Panc1 (cell line): ENCODE measurements at regions not wholly inside any gene's neighbourhood (a gene's known extent, or its start where the extent isn't known, plus 50 kb on each side); places are given as distances from the start of the nearest gene placed in this dataset.

Experiments
- ATAC-seq: fragments of 200-7000 bp; cut with Tn5 transposase; 2 replicates; pipeline ENCODE4 v1.9.1; 2020; ENCODE audit warnings: mild to moderate bottlenecking, moderate library complexity
- BruUV-seq: library from RNA; stranded (reverse); fragments of 400-500 nt; replicated peaks from 2 replicates; lab custom pipeline; 2021; lab: Mats Ljungman, UMichigan
- CTCF ChIA-PET: fragments of 300-600 bp; sonication (Branson Sonifier 250); formaldehyde crosslinking; loops from one replicate; lab custom pipeline; 2022; ENCODE audit warnings: antibody characterized with exemption; lab: Charles Lee
- POLR2A ChIA-PET: fragments of 300-600 bp; sonication (Branson Sonifier 250); formaldehyde crosslinking; loops from one replicate; lab custom pipeline; 2022; ENCODE audit warnings: antibody characterized with exemption; lab: Charles Lee
- DNase-seq: peaks from one replicate; pipeline ENCODE4 v3.0.0-alpha.2; 2010; ENCODE audit warnings: low read depth, low spot score
- H3K27ac ChIP-seq: 2 replicates; pipeline ENCODE4 v1.5.1; 2011; ENCODE audit warnings: mild to moderate bottlenecking, low read length, inconsistent platforms
- H3K27me3 ChIP-seq: fragments of 200-500 bp; sonication (Bioruptor generic); 2 replicates; pipeline ENCODE4 v1.6.0; 2014; ENCODE audit warnings: low read length, inconsistent platforms; ENCODE audit not compliant: control insufficient read depth, insufficient read depth
- H3K36me3 ChIP-seq: fragments of 200-500 bp; sonication (Bioruptor generic); 2 replicates; pipeline ENCODE4 v1.5.1; 2014; ENCODE audit warnings: inconsistent platforms, mild to moderate bottlenecking, low read length, moderate library complexity; ENCODE audit not compliant: control insufficient read depth, insufficient read depth
- H3K4me1 ChIP-seq: 2 replicates; pipeline ENCODE4 v1.5.1; 2011; ENCODE audit warnings: inconsistent platforms, mild to moderate bottlenecking, low read length, moderate library complexity; ENCODE audit not compliant: control insufficient read depth, insufficient read depth
- H3K4me3 ChIP-seq, 2 experiments: 2 replicates each; pipeline ENCODE4 v1.5.1; 2011 to 2012; ENCODE audit warnings: low read depth in 2 of 2, low read length in 2 of 2, mild to moderate bottlenecking in 2 of 2, inconsistent platforms in 1 of 2, moderate library complexity in 1 of 2
- H3K9me3 ChIP-seq: fragments of 200-500 bp; sonication (Bioruptor generic); 2 replicates; pipeline ENCODE4 v1.5.1; 2014; ENCODE audit warnings: low read depth, mild to moderate bottlenecking, inconsistent platforms, low read length, moderate library complexity; ENCODE audit not compliant: control insufficient read depth, insufficient read depth
- POLR2AphosphoS5 ChIP-seq: IDR thresholded peaks from 2 replicates; pipeline ENCODE4 v1.6.1; 2012; ENCODE audit warnings: mild to moderate bottlenecking, low read depth, low read length, moderate library complexity
- SIN3A ChIP-seq: IDR thresholded peaks from 2 replicates; pipeline ENCODE4 v1.6.1; 2012; ENCODE audit warnings: low read depth, mild to moderate bottlenecking, low read length, moderate library complexity, borderline replicate concordance; ENCODE audit not compliant: insufficient read depth
- TCF7L2 ChIP-seq: IDR thresholded peaks from 2 replicates; pipeline ENCODE4 v1.6.1; 2011; ENCODE audit warnings: mild to moderate bottlenecking, low read depth, low read length, inconsistent platforms
- in situ Hi-C: cut with HindIII; loops from 2 replicates; pipeline ENCODE4 v1.10.0; 2016; ENCODE audit warnings: low sequenced_read_pairs, low pct_unique_long_range_greater_than_20kb
- intact Hi-C: fragments of 100-400 bp; cut with micrococcal nuclease; formaldehyde crosslinking; loops from one replicate; pipeline ENCODE4 v1.10.0; 2022; ENCODE audit not compliant: unreplicated experiment
- TF ChIP-seq, protein P1 (sequence below), 2 experiments: IDR thresholded peaks; 2 replicates each; pipeline ENCODE4 v1.6.1; 2011 to 2012; ENCODE audit warnings: low read depth in 2 of 2, control low read depth in 1 of 2, low read length in 1 of 2, mild to moderate bottlenecking in 1 of 2, moderate library complexity in 1 of 2; ENCODE audit not compliant: insufficient read depth in 1 of 2
- TF ChIP-seq, protein P2 (sequence below): fragments of 450-650 bp; IDR thresholded peaks from 2 replicates; pipeline ENCODE4 v1.5.1; 2017; ENCODE audit warnings: mild to moderate bottlenecking

DNA sequence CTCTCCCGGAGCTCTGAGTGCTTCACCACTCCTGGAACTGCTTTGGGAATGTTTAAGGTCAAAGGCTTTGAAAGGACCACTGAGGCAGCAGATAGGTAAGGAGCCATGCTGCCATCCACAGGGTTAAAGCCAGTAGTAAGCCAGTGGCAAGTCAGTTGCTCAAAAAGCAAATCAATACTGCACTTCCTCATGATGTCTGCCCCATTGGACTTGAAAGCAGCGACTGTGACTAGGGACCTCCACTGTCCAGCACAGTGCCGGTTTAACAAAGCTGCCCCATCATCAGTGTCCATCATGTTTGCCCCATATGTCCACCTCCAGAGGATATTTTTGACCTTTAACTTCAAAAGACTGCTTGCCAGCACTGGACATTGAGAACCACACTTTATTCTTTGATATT lies 49.9 kb upstream of the FGF13 start:
- H3K4me3 ChIP-seq: no peak overlapping the region
- TF ChIP-seq SIN3A (no peak), POLR2AphosphoS5 (no peak), TCF7L2 (no peak)
- TF ChIP-seq, protein P1, sequence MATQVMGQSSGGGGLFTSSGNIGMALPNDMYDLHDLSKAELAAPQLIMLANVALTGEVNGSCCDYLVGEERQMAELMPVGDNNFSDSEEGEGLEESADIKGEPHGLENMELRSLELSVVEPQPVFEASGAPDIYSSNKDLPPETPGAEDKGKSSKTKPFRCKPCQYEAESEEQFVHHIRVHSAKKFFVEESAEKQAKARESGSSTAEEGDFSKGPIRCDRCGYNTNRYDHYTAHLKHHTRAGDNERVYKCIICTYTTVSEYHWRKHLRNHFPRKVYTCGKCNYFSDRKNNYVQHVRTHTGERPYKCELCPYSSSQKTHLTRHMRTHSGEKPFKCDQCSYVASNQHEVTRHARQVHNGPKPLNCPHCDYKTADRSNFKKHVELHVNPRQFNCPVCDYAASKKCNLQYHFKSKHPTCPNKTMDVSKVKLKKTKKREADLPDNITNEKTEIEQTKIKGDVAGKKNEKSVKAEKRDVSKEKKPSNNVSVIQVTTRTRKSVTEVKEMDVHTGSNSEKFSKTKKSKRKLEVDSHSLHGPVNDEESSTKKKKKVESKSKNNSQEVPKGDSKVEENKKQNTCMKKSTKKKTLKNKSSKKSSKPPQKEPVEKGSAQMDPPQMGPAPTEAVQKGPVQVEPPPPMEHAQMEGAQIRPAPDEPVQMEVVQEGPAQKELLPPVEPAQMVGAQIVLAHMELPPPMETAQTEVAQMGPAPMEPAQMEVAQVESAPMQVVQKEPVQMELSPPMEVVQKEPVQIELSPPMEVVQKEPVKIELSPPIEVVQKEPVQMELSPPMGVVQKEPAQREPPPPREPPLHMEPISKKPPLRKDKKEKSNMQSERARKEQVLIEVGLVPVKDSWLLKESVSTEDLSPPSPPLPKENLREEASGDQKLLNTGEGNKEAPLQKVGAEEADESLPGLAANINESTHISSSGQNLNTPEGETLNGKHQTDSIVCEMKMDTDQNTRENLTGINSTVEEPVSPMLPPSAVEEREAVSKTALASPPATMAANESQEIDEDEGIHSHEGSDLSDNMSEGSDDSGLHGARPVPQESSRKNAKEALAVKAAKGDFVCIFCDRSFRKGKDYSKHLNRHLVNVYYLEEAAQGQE (IDR thresholded peaks at IDR 0.05; ENCODE audit: insufficient read depth in 1 of 2, low read depth in 2 of 2, low read length in 1 of 2): no peak
- TF ChIP-seq, protein P2, sequence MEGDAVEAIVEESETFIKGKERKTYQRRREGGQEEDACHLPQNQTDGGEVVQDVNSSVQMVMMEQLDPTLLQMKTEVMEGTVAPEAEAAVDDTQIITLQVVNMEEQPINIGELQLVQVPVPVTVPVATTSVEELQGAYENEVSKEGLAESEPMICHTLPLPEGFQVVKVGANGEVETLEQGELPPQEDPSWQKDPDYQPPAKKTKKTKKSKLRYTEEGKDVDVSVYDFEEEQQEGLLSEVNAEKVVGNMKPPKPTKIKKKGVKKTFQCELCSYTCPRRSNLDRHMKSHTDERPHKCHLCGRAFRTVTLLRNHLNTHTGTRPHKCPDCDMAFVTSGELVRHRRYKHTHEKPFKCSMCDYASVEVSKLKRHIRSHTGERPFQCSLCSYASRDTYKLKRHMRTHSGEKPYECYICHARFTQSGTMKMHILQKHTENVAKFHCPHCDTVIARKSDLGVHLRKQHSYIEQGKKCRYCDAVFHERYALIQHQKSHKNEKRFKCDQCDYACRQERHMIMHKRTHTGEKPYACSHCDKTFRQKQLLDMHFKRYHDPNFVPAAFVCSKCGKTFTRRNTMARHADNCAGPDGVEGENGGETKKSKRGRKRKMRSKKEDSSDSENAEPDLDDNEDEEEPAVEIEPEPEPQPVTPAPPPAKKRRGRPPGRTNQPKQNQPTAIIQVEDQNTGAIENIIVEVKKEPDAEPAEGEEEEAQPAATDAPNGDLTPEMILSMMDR: no peak
- H3K27ac ChIP-seq: no peak overlapping the region
- POLR2A ChIA-PET: no interaction called here
- H3K4me1 ChIP-seq: no peaks in the 10 kb centered on the region
- CTCF ChIA-PET: no interaction called here
- intact Hi-C loops (no loop called here), in situ Hi-C loops (no loop called here)
- DNase-seq: no peak
- no peak for ATAC-seq
- H3K27me3 ChIP-seq: no peaks in the 10 kb centered on the region
- H3K36me3 ChIP-seq: no peaks in the 10 kb centered on the region
- no TSS peak for BruUV-seq
- H3K9me3 ChIP-seq: no peaks in the 10 kb centered on the region
